ENCODE measurements at regions not wholly inside any gene's neighbourhood (a gene's known extent, or its start where the extent isn't known, plus 50 kb on each side); places are given as distances from the start of the nearest gene placed in this dataset.
A peak's percentile ranks its signal among the peaks of the same experiment; 100 is the strongest.

DNA sequence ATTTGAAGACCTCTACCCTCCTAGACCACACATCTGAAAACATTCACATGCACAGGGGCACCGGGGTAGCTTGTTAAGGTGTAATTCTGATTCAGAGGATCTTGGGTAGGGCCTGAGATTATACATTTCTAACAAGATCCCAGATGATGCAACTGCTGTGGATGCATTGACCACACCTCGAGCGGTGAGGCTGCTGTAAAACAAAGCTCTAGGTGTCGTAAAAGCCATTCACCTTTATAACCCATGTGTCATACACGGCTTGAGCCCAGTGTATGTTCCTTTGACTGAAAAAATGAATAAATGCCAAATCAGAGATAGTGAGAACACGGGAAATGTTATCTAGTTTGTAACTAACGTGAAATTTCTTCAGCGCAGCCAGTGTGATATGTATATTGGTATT, 1578.2 kb upstream of the WWC1 start:
- Histone ChIP-seq H3K9ac (ENCODE audit: low read length) (no peak overlapping the region), H3K36me3 (ENCODE audit: control insufficient read depth in 1 of 2, insufficient read depth in 2 of 2, low read depth in 1 of 2, low read length in 2 of 2) (no peaks in the 10 kb centered on the region), H4K91ac (ENCODE audit: low read length) (no peak overlapping the region), H2AFZ (ENCODE audit: low read depth, low read length) (no peak overlapping the region), H3K4ac (ENCODE audit: low read depth in 1 of 2, low read length in 2 of 2) (no peak overlapping the region), H2BK120ac (ENCODE audit: low read depth, low read length) (no peak overlapping the region), H2BK15ac (ENCODE audit: low read depth, poor library complexity, severe bottlenecking) (no peak overlapping the region), H3K9me3 (ENCODE audit: control insufficient read depth, low read length) (peaks cover 31% of the 10 kb centered on the region), H2BK12ac (ENCODE audit: low read length in 2 of 2) (no peak overlapping the region), H2AK5ac (ENCODE audit: low read length, severe bottlenecking) (no peak overlapping the region), H3K4me1 (ENCODE audit: control insufficient read depth, insufficient read depth, low read depth, low read length) (no peaks in the 10 kb centered on the region), H3K14ac (ENCODE audit: low read length in 2 of 2) (no peak overlapping the region), H3K27ac (ENCODE audit: low read length, poor library complexity, severe bottlenecking) (no peak overlapping the region), H3K79me1 (replicated peaks; ENCODE audit: low read length, poor library complexity, severe bottlenecking) (no peaks in the 10 kb centered on the region), H3K27me3 (ENCODE audit: control insufficient read depth in 1 of 2, insufficient read depth in 1 of 2, low read length in 2 of 2) (no peaks in the 10 kb centered on the region), H3K23ac (ENCODE audit: low read length in 2 of 2) (no peak overlapping the region), H2BK5ac (ENCODE audit: low read depth, low read length, poor library complexity, severe bottlenecking) (no peak overlapping the region), H3K18ac (ENCODE audit: low read depth in 1 of 2, low read length in 2 of 2) (no peak overlapping the region), H4K8ac (ENCODE audit: low read length) (no peak overlapping the region), H3K4me3 (ENCODE audit: insufficient read depth in 1 of 2, low read depth in 1 of 2, low read length in 2 of 2) (no peak overlapping the region), H3K4me2 (ENCODE audit: low read length, poor library complexity, severe bottlenecking) (no peak overlapping the region)
- 95% methylated on average over 8 of the region's 8 CpGs for WGBS
- DNase-seq, result no peak

DNA sequence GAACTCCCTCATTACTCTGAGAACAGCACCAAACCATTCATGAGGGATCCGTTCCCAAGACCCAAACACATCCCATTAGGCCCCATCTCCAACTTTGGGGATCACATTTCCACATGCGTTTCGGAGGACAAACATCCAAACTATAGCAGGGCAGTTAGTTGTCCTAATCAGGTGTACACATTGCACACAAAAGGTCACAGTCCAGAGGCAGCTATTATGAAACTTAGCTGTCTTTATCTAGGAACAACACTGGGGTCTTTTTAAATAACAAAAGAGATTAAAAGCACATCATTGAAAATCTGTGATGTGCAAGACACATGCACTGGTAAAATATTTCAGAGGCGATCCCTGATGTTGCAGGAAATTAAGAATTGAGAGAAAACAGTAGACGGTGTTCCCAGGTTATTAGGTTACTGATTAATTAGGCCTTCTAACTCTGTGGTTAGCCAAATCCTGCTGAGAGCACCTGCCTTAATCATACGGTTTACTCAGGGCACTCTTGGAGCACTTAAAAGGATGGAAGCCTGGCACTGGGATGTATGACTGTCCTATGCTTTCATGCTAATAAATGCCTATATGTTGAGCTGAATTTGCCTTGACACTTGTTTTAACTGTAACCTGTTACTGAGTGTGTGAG, 1574.5 kb upstream of the WWC1 start:
- peaks cover 33% of the 10 kb centered on the region for H3K9me3 ChIP-seq (ENCODE audit: control insufficient read depth, low read length)
- H2BK120ac ChIP-seq (ENCODE audit: low read depth, low read length), result no peak overlapping the region
- H4K8ac ChIP-seq (ENCODE audit: low read length), result no peak overlapping the region
- no peak overlapping the region for H4K91ac ChIP-seq (ENCODE audit: low read length)
- no peak overlapping the region for H3K18ac ChIP-seq (ENCODE audit: low read depth in 1 of 2, low read length in 2 of 2)
- H3K4me3 ChIP-seq (ENCODE audit: insufficient read depth in 1 of 2, low read depth in 1 of 2, low read length in 2 of 2), result no peak overlapping the region
- H3K79me1 ChIP-seq (replicated peaks; ENCODE audit: low read length, poor library complexity, severe bottlenecking), result no peaks in the 10 kb centered on the region
- WGBS, result 99% methylated on average over 6 of the region's 6 CpGs
- H3K4me2 ChIP-seq (ENCODE audit: low read length, poor library complexity, severe bottlenecking), result no peak overlapping the region
- H3K4ac ChIP-seq (ENCODE audit: low read depth in 1 of 2, low read length in 2 of 2), result no peak overlapping the region
- H3K9ac ChIP-seq (ENCODE audit: low read length), result no peak overlapping the region
- no peak for DNase-seq
- no peak overlapping the region for H2AK5ac ChIP-seq (ENCODE audit: low read length, severe bottlenecking)
- no peak overlapping the region for H3K27ac ChIP-seq (ENCODE audit: low read length, poor library complexity, severe bottlenecking)
- no peaks in the 10 kb centered on the region for H3K27me3 ChIP-seq (ENCODE audit: control insufficient read depth in 1 of 2, insufficient read depth in 1 of 2, low read length in 2 of 2)
- no peak overlapping the region for H2BK12ac ChIP-seq (ENCODE audit: low read length in 2 of 2)
- H3K36me3 ChIP-seq (ENCODE audit: control insufficient read depth in 1 of 2, insufficient read depth in 2 of 2, low read depth in 1 of 2, low read length in 2 of 2), result no peaks in the 10 kb centered on the region
- H3K23ac ChIP-seq (ENCODE audit: low read length in 2 of 2), result no peak overlapping the region
- no peak overlapping the region for H2BK15ac ChIP-seq (ENCODE audit: low read depth, poor library complexity, severe bottlenecking)
- H2AFZ ChIP-seq (ENCODE audit: low read depth, low read length), result no peak overlapping the region
- no peaks in the 10 kb centered on the region for H3K4me1 ChIP-seq (ENCODE audit: control insufficient read depth, insufficient read depth, low read depth, low read length)
- H2BK5ac ChIP-seq (ENCODE audit: low read depth, low read length, poor library complexity, severe bottlenecking), result no peak overlapping the region
- no peak overlapping the region for H3K14ac ChIP-seq (ENCODE audit: low read length in 2 of 2)

GRCh38 chr5:166719991-166720390, 1571.5 kb upstream of the WWC1 start:
- no peak overlapping the region for H3K14ac ChIP-seq (ENCODE audit: low read length in 2 of 2)
- H3K4ac ChIP-seq (ENCODE audit: low read depth in 1 of 2, low read length in 2 of 2), result no peak overlapping the region
- H4K91ac ChIP-seq (ENCODE audit: low read length), result no peak overlapping the region
- no peaks in the 10 kb centered on the region for H3K79me1 ChIP-seq (replicated peaks; ENCODE audit: low read length, poor library complexity, severe bottlenecking)
- no peak overlapping the region for H2AK5ac ChIP-seq (ENCODE audit: low read length, severe bottlenecking)
- H3K4me2 ChIP-seq (ENCODE audit: low read length, poor library complexity, severe bottlenecking), result no peak overlapping the region
- no peak overlapping the region for H3K4me3 ChIP-seq (ENCODE audit: insufficient read depth in 1 of 2, low read depth in 1 of 2, low read length in 2 of 2)
- no peak overlapping the region for H3K23ac ChIP-seq (ENCODE audit: low read length in 2 of 2)
- no peak overlapping the region for H2AFZ ChIP-seq (ENCODE audit: low read depth, low read length)
- H3K27me3 ChIP-seq (ENCODE audit: control insufficient read depth in 1 of 2, insufficient read depth in 1 of 2, low read length in 2 of 2), result no peaks in the 10 kb centered on the region
- peaks cover 16% of the 10 kb centered on the region for H3K9me3 ChIP-seq (ENCODE audit: control insufficient read depth, low read length)
- WGBS, result no CpG with 5 or more reads among the region's 2 CpGs
- H2BK5ac ChIP-seq (ENCODE audit: low read depth, low read length, poor library complexity, severe bottlenecking), result no peak overlapping the region
- DNase-seq, result no peak
- H3K9ac ChIP-seq (ENCODE audit: low read length), result no peak overlapping the region
- H3K36me3 ChIP-seq (ENCODE audit: control insufficient read depth in 1 of 2, insufficient read depth in 2 of 2, low read depth in 1 of 2, low read length in 2 of 2), result no peaks in the 10 kb centered on the region
- no peak overlapping the region for H4K8ac ChIP-seq (ENCODE audit: low read length)
- H2BK120ac ChIP-seq (ENCODE audit: low read depth, low read length), result no peak overlapping the region
- no peak overlapping the region for H2BK15ac ChIP-seq (ENCODE audit: low read depth, poor library complexity, severe bottlenecking)
- no peaks in the 10 kb centered on the region for H3K4me1 ChIP-seq (ENCODE audit: control insufficient read depth, insufficient read depth, low read depth, low read length)
- H3K27ac ChIP-seq (ENCODE audit: low read length, poor library complexity, severe bottlenecking), result no peak overlapping the region
- no peak overlapping the region for H3K18ac ChIP-seq (ENCODE audit: low read depth in 1 of 2, low read length in 2 of 2)
- H2BK12ac ChIP-seq (ENCODE audit: low read length in 2 of 2), result no peak overlapping the region

- Histone ChIP-seq H3K27ac (ENCODE audit: low read length, poor library complexity, severe bottlenecking) (no peak overlapping the region), H3K4me2 (ENCODE audit: low read length, poor library complexity, severe bottlenecking) (no peak overlapping the region), H3K27me3 (ENCODE audit: control insufficient read depth in 1 of 2, insufficient read depth in 1 of 2, low read length in 2 of 2) (no peaks in the 10 kb centered on the region), H3K18ac (ENCODE audit: low read depth in 1 of 2, low read length in 2 of 2) (no peak overlapping the region), H3K23ac (ENCODE audit: low read length in 2 of 2) (no peak overlapping the region), H2BK5ac (ENCODE audit: low read depth, low read length, poor library complexity, severe bottlenecking) (no peak overlapping the region), H4K8ac (ENCODE audit: low read length) (peak overlapping the region; percentile 31), H3K79me1 (replicated peaks; ENCODE audit: low read length, poor library complexity, severe bottlenecking) (no peaks in the 10 kb centered on the region), H3K9ac (ENCODE audit: low read length) (no peak overlapping the region), H2BK120ac (ENCODE audit: low read depth, low read length) (no peak overlapping the region), H3K14ac (ENCODE audit: low read length in 2 of 2) (no peak overlapping the region), H4K91ac (ENCODE audit: low read length) (no peak overlapping the region), H2BK15ac (ENCODE audit: low read depth, poor library complexity, severe bottlenecking) (no peak overlapping the region), H3K36me3 (ENCODE audit: control insufficient read depth in 1 of 2, insufficient read depth in 2 of 2, low read depth in 1 of 2, low read length in 2 of 2) (no peaks in the 10 kb centered on the region), H3K4me1 (ENCODE audit: control insufficient read depth, insufficient read depth, low read depth, low read length) (no peaks in the 10 kb centered on the region), H2AK5ac (ENCODE audit: low read length, severe bottlenecking) (no peak overlapping the region), H2BK12ac (ENCODE audit: low read length in 2 of 2) (no peak overlapping the region), H3K4me3 (ENCODE audit: insufficient read depth in 1 of 2, low read depth in 1 of 2, low read length in 2 of 2) (no peak overlapping the region), H3K9me3 (ENCODE audit: control insufficient read depth, low read length) (peaks cover 11% of the 10 kb centered on the region), H3K4ac (ENCODE audit: low read depth in 1 of 2, low read length in 2 of 2) (no peak overlapping the region), H2AFZ (ENCODE audit: low read depth, low read length) (no peak overlapping the region)
- peak; percentile 48 for DNase-seq
- WGBS, result 76% methylated on average over 2 of the region's 2 CpGs
Observed at GRCh38 chr5:166722939-166723338, 1568.5 kb upstream of the WWC1 start.
